ENCODE measurements at regions not wholly inside any gene's neighbourhood (a gene's known extent, or its start where the extent isn't known, plus 50 kb on each side); places are given as distances from the start of the nearest gene placed in this dataset.

GRCh38 chr9:95783426-95783975 is 92.0 kb upstream of the ERCC6L2 start (continued):
- TF ChIP-seq CTCF (CRISPR knock-in tag; IDR thresholded peaks at IDR 0.05), result peak; percentile 57
- TF ChIP-seq ZNF18 (CRISPR knock-in tag; IDR thresholded peaks at IDR 0.05; ENCODE audit: insufficient replicate concordance), result no peak
- TF ChIP-seq SALL2 (CRISPR knock-in tag; IDR thresholded peaks at IDR 0.05), result no peak
- TF ChIP-seq SRY (CRISPR knock-in tag; IDR thresholded peaks at IDR 0.05), result no peak
- TF ChIP-seq ZNF615 (CRISPR knock-in tag; IDR thresholded peaks at IDR 0.05; ENCODE audit: borderline replicate concordance), result no peak
- 0 out of 2 replicates have a peak, but pooled peaks have one; percentile 56 for TF ChIP-seq HNRNPL (IDR thresholded peaks at IDR 0.05; ENCODE audit: low read depth, low read length)
- TF ChIP-seq KDM1A (CRISPR knock-in tag; IDR thresholded peaks at IDR 0.05), result no peak
- no peak for TF ChIP-seq ZNF792 (CRISPR knock-in tag; IDR thresholded peaks at IDR 0.05)
- TF ChIP-seq SETDB1 (CRISPR knock-in tag; IDR thresholded peaks at IDR 0.05; ENCODE audit: borderline replicate concordance), result no peak
- TF ChIP-seq ZNF160 (CRISPR knock-in tag; IDR thresholded peaks at IDR 0.05), result no peak
- TF ChIP-seq KAT2B (IDR thresholded peaks at IDR 0.05; ENCODE audit: borderline replicate concordance, low read depth, low read length), result no peak
- no peak for TF ChIP-seq ZNF781 (CRISPR knock-in tag; IDR thresholded peaks at IDR 0.05; ENCODE audit: borderline replicate concordance, not compliant biosample characterization)
- TF ChIP-seq ZFP36L2 (CRISPR knock-in tag; IDR thresholded peaks at IDR 0.05), result no peak
- TF ChIP-seq ZNF180 (CRISPR knock-in tag; IDR thresholded peaks at IDR 0.05; ENCODE audit: borderline replicate concordance, low read depth), result no peak
- TF ChIP-seq HOXA5 (CRISPR knock-in tag; IDR thresholded peaks at IDR 0.05), result no peak
- TF ChIP-seq THYN1 (CRISPR knock-in tag; IDR thresholded peaks at IDR 0.05; ENCODE audit: borderline replicate concordance, low read depth), result no peak
- no peak for TF ChIP-seq NFIB (CRISPR knock-in tag; IDR thresholded peaks at IDR 0.05; ENCODE audit: borderline replicate concordance)
- no peak for TF ChIP-seq ZNF746 (CRISPR knock-in tag; IDR thresholded peaks at IDR 0.05)
- TF ChIP-seq SKIL (CRISPR knock-in tag; IDR thresholded peaks at IDR 0.05; ENCODE audit: borderline replicate concordance), result no peak
- no peak for TF ChIP-seq NFE2 (CRISPR knock-in tag; IDR thresholded peaks at IDR 0.05)
- no peak for TF ChIP-seq KDM5B (CRISPR knock-in tag; IDR thresholded peaks at IDR 0.05; ENCODE audit: borderline replicate concordance)
- TF ChIP-seq ZNF274 (CRISPR knock-in tag; IDR thresholded peaks at IDR 0.05), result no peak
- TF ChIP-seq JUND (CRISPR knock-in tag; IDR thresholded peaks at IDR 0.05), result no peak
- TF ChIP-seq NR2F6 (IDR thresholded peaks at IDR 0.05), result no peak
- 0 out of 2 replicates have a peak, but pooled peaks have one; percentile 27 for TF ChIP-seq NR2F6 (CRISPR knock-in tag; IDR thresholded peaks at IDR 0.05)
- TF ChIP-seq ZNF3 (CRISPR knock-in tag; IDR thresholded peaks at IDR 0.05), result no peak
- peak; percentile 42; the same call in 1 of the 2 replicates for TF ChIP-seq GATAD2A (CRISPR knock-in tag; IDR thresholded peaks at IDR 0.05)
- no peak for TF ChIP-seq CBX1 (IDR thresholded peaks at IDR 0.05; ENCODE audit: low read depth)

All from HepG2 (cell line).